ENCODE measurements at regions not wholly inside any gene's neighbourhood (a gene's known extent, or its start where the extent isn't known, plus 50 kb on each side); places are given as distances from the start of the nearest gene placed in this dataset.

DNA sequence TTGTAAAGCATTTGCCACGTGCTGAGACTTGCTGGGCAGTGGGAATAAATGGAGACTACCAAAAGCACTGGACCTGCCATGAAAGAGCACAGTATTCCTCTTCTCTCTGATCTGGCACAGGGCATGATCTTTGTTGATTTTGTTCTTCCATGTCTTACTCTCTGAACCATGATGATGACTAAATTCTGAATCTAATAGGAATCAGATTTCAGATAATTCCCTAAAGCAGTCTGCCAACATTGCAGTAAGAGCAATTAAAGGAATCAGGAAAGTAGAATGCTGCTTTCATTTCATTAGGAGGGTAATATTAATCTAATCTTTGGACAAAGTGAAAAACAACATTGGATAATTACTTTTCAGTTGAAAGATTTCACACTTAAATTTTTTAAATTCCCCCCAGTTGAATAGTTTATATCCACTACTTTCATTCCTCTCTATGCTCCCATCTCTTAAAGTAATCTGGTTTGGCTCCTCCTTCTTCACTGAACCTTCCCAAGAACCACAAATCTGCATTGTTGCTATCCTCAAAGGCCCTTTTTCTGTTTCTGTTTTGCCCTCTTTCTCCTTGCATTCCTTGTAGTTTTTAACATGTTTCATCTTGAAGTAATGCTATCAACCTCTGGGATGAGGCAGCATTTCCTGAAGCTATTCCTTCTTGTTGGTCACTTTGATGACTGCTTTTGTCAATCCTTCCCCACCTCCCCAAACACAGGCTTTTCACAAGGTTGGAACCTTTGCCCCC is 243.2 kb upstream of the TENT5A start:
- TF ChIP-seq, protein P1, sequence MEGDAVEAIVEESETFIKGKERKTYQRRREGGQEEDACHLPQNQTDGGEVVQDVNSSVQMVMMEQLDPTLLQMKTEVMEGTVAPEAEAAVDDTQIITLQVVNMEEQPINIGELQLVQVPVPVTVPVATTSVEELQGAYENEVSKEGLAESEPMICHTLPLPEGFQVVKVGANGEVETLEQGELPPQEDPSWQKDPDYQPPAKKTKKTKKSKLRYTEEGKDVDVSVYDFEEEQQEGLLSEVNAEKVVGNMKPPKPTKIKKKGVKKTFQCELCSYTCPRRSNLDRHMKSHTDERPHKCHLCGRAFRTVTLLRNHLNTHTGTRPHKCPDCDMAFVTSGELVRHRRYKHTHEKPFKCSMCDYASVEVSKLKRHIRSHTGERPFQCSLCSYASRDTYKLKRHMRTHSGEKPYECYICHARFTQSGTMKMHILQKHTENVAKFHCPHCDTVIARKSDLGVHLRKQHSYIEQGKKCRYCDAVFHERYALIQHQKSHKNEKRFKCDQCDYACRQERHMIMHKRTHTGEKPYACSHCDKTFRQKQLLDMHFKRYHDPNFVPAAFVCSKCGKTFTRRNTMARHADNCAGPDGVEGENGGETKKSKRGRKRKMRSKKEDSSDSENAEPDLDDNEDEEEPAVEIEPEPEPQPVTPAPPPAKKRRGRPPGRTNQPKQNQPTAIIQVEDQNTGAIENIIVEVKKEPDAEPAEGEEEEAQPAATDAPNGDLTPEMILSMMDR (IDR thresholded peaks at IDR 0.05; ENCODE audit: unreplicated experiment in 3 of 3) = no peak
- Mint-ChIP-seq H3K27ac (no peak overlapping the region), H3K36me3 (ENCODE audit: low read depth) (no peaks in the 10 kb centered on the region), H3K4me1 (no peaks in the 10 kb centered on the region), H3K27me3 (ENCODE audit: low read depth) (no peaks in the 10 kb centered on the region), H3K4me3 (no peak overlapping the region), H3K9me3 (no peaks in the 10 kb centered on the region)

GRCh38 chr6:81988871-81989270 is 236.4 kb upstream of the TENT5A start:
- Mint-ChIP-seq H3K4me3 (no peak overlapping the region), H3K27ac (no peak overlapping the region), H3K27me3 (ENCODE audit: low read depth) (no peaks in the 10 kb centered on the region), H3K9me3 (no peaks in the 10 kb centered on the region), H3K36me3 (ENCODE audit: low read depth) (no peaks in the 10 kb centered on the region), H3K4me1 (no peaks in the 10 kb centered on the region)
- TF ChIP-seq, protein P1 (IDR thresholded peaks at IDR 0.05; ENCODE audit: unreplicated experiment in 3 of 3) = no peak

DNA sequence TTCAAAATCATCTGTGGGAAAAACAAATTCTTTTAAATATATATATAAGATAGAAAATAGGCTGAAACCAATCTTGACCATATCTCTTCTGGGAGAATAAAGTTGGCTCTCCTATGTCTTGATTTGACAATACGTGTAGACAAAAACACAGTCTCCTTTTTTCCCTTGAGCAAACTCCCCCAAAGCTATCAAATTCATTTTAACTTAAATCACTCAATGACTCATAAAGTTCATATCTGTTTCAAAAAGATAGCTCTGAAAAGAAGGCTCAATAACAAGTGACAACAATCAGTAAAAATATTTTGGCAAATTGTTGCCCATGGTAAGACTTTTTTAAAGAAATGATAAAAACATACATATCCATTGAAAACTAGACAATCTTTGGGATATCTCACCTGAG is 236.0 kb upstream of the TENT5A start:
- H3K4me1 Mint-ChIP-seq = no peaks in the 10 kb centered on the region
- H3K4me3 Mint-ChIP-seq = no peak overlapping the region
- H3K9me3 Mint-ChIP-seq = no peaks in the 10 kb centered on the region
- TF ChIP-seq, protein P1 (IDR thresholded peaks at IDR 0.05; ENCODE audit: unreplicated experiment in 3 of 3) = no peak
- no peaks in the 10 kb centered on the region for H3K27me3 Mint-ChIP-seq (ENCODE audit: low read depth)
- no peak overlapping the region for H3K27ac Mint-ChIP-seq
- no peaks in the 10 kb centered on the region for H3K36me3 Mint-ChIP-seq (ENCODE audit: low read depth)

- Mint-ChIP-seq H3K27me3 (ENCODE audit: low read depth) (no peaks in the 10 kb centered on the region), H3K36me3 (ENCODE audit: low read depth) (no peaks in the 10 kb centered on the region)
Measured at GRCh38 chr6:81987293-81987692, 234.8 kb upstream of the TENT5A start.

DNA sequence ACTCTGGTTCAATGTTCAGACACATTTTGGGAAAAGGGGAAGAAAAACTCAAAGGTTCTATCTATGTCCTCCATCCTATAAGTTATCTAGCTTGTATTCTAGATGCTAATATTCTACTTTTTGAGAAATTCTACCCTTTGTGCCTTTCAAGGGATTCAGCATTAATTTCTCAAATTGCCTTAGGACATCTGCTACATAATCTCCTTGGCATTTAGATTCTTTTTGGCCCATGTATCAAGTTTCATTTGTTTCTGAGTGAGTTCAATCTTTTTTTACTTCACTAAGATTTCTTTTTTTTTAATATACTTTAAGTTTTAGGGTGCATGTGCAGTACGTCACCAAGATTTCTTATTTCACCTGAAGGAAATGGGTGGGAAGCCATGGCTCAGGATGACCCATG is 232.7 kb upstream of the TENT5A start:
- no peaks in the 10 kb centered on the region for H3K27me3 Mint-ChIP-seq (ENCODE audit: low read depth)
- no peak overlapping the region for H3K27ac Mint-ChIP-seq
- H3K36me3 Mint-ChIP-seq (ENCODE audit: low read depth) = no peaks in the 10 kb centered on the region
- H3K4me1 Mint-ChIP-seq = no peaks in the 10 kb centered on the region
- H3K9me3 Mint-ChIP-seq = peaks cover 9% of the 10 kb centered on the region
- TF ChIP-seq, protein P1 (IDR thresholded peaks at IDR 0.05; ENCODE audit: unreplicated experiment in 3 of 3) = no peak
- no peak overlapping the region for H3K4me3 Mint-ChIP-seq

More at GRCh38 chr6:81987293-81987692, 234.8 kb upstream of the TENT5A start:
- Mint-ChIP-seq H3K9me3 (no peaks in the 10 kb centered on the region), H3K4me1 (no peaks in the 10 kb centered on the region), H3K27ac (no peak overlapping the region), H3K4me3 (no peak overlapping the region)
- TF ChIP-seq, protein P1 (IDR thresholded peaks at IDR 0.05; ENCODE audit: unreplicated experiment in 3 of 3) = no peak

DNA sequence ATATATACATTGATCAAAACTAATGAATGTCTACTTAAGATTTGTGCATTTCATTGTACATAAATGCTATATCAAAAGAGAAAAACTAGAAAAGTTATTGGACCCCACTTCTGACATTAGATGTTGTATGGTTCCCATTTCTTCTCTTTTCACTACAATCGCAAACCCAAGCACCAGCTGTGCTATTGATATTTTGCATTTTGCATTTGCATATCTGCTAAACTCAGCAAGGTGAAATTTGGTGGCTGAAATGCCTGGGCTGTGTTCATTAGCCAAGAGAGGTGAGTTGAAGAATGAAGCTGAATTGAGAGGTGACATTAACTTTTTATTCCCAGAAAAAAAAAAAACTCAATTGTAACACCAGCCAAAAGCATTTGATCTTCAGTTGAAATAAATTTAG is 232.1 kb upstream of the TENT5A start:
- no peaks in the 10 kb centered on the region for H3K4me1 Mint-ChIP-seq
- no peak overlapping the region for H3K4me3 Mint-ChIP-seq
- no peak overlapping the region for H3K27ac Mint-ChIP-seq
- peaks cover 11% of the 10 kb centered on the region for H3K9me3 Mint-ChIP-seq
- H3K27me3 Mint-ChIP-seq (ENCODE audit: low read depth) = no peaks in the 10 kb centered on the region
- H3K36me3 Mint-ChIP-seq (ENCODE audit: low read depth) = no peaks in the 10 kb centered on the region
- TF ChIP-seq, protein P1 (IDR thresholded peaks at IDR 0.05; ENCODE audit: unreplicated experiment in 3 of 3) = no peak
